ENCODE measurements at regions not wholly inside any gene's neighbourhood (a gene's known extent, or its start where the extent isn't known, plus 50 kb on each side); places are given as distances from the start of the nearest gene placed in this dataset.

DNA sequence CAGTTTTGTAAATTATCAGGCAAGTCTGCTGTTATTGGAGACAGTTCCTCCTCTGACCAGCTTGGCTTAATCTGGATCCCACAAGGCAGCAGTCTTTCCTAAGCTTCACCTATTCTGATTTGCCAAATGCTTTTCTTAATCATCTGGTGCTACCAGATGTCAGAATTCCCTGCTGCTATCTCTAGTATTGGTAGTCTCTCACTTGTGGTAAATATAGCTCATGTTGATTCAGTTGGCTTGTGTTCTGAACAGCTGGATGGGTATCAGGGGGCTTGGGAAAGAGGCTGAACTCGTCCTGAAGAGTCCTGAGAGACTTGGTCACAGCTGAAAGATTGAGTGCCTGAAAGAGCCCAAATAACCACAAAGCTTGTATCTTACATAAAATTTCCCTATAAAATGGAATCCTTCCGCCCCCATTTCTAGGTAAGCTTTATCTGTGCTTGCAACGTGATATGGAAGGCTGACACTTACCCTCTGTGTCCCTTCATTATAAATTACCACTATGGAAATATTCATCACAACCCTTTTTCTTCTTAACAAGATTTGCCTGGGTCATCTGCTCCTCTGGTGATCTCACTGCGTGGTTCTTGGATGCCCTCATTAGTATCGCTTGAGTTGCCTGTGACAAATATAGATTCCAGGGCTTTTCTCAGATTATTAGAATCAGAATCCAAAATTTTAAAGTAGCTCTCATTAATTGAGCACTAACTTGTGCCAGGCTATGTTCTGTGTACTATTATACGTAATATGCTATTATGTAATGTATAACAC lies 104.1 kb upstream of the GPRIN3 start:
- Histone ChIP-seq H3K4me2 (ENCODE audit: insufficient read depth, insufficient read length, low read length) (no peak overlapping the region), H3K23me2 (ENCODE audit: insufficient read length, low read depth, low read length, poor library complexity, severe bottlenecking) (no peaks in the 10 kb centered on the region), H2AFZ (ENCODE audit: low read length) (no peak overlapping the region), H3K27ac (ENCODE audit: insufficient read length, low read depth, low read length) (no peak overlapping the region), H2BK5ac (ENCODE audit: insufficient read length, low read length) (no peak overlapping the region), H4K5ac (ENCODE audit: insufficient read length, low read depth, low read length) (no peak overlapping the region), H2BK120ac (ENCODE audit: low read depth, low read length, poor library complexity, severe bottlenecking) (no peak overlapping the region), H3K9me3 (ENCODE audit: control insufficient read depth, low read depth, low read length) (no peaks in the 10 kb centered on the region), H3K27me3 (ENCODE audit: insufficient read depth, low read length) (no peaks in the 10 kb centered on the region), H4K20me1 (ENCODE audit: control insufficient read depth, insufficient read depth, insufficient read length) (no peaks in the 10 kb centered on the region), H4K91ac (ENCODE audit: insufficient read length, low read depth, low read length) (no peak overlapping the region), H3K14ac (ENCODE audit: insufficient read depth, low read length) (no peak overlapping the region), H3K9ac (ENCODE audit: extremely low read depth, insufficient read length, low read length) (no peak overlapping the region), H2BK12ac (ENCODE audit: insufficient read length, low read depth, low read length) (no peak overlapping the region), H3K4ac (ENCODE audit: low read depth, low read length) (no peak overlapping the region), H3K23ac (ENCODE audit: insufficient read length, low read depth, low read length) (no peak overlapping the region), H3K56ac (ENCODE audit: insufficient read length, low read depth, low read length) (no peak overlapping the region), H4K8ac (replicated peaks; ENCODE audit: insufficient read length, low read depth, low read length) (no peak overlapping the region), H3K79me1 (ENCODE audit: insufficient read depth, low read depth, low read length, poor library complexity, severe bottlenecking) (no peaks in the 10 kb centered on the region), H2BK15ac (ENCODE audit: low read depth, low read length) (no peak overlapping the region), H2AK5ac (ENCODE audit: insufficient read length, low read length) (no peak overlapping the region), H3K79me2 (ENCODE audit: insufficient read depth, low read length) (no peaks in the 10 kb centered on the region), H3K18ac (ENCODE audit: insufficient read length, low read depth, low read length) (no peak overlapping the region), H3K4me1 (ENCODE audit: insufficient read depth, low read length) (no peaks in the 10 kb centered on the region), H3T11ph (ENCODE audit: low read length) (no peak overlapping the region), H2BK20ac (ENCODE audit: low read depth, low read length, poor library complexity, severe bottlenecking) (no peak overlapping the region)
- H3K4me1 Mint-ChIP-seq = peaks cover 3 to 9% of the 10 kb centered on the region in 2 experiments; a peak in 2 of 4 replicates
- no peaks in the 10 kb centered on the region; the same call in 1 of the 2 replicates for H3K27me3 Mint-ChIP-seq (ENCODE audit: low read depth)
- H3K36me3 Mint-ChIP-seq (ENCODE audit: insufficient read depth in 1 of 3, low read depth in 3 of 3) = no peaks in the 10 kb centered on the region
- no peak for DNase-seq
- H3K4me3 Mint-ChIP-seq = no peak overlapping the region
- no CpG with 5 or more reads among the region's 6 CpGs for WGBS (ENCODE audit: extremely low coverage, insufficient read length, low lambda C conversion rate)
- no peak overlapping the region for H3K27ac Mint-ChIP-seq
- no peaks in the 10 kb centered on the region for H3K9me3 Mint-ChIP-seq
- TF ChIP-seq, protein P1, sequence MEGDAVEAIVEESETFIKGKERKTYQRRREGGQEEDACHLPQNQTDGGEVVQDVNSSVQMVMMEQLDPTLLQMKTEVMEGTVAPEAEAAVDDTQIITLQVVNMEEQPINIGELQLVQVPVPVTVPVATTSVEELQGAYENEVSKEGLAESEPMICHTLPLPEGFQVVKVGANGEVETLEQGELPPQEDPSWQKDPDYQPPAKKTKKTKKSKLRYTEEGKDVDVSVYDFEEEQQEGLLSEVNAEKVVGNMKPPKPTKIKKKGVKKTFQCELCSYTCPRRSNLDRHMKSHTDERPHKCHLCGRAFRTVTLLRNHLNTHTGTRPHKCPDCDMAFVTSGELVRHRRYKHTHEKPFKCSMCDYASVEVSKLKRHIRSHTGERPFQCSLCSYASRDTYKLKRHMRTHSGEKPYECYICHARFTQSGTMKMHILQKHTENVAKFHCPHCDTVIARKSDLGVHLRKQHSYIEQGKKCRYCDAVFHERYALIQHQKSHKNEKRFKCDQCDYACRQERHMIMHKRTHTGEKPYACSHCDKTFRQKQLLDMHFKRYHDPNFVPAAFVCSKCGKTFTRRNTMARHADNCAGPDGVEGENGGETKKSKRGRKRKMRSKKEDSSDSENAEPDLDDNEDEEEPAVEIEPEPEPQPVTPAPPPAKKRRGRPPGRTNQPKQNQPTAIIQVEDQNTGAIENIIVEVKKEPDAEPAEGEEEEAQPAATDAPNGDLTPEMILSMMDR (conservative IDR thresholded peaks at IDR 0.05) = no peak

Data from H9 (cell line).